H7 (cell line): ENCODE measurements at regions not wholly inside any gene's neighbourhood (a gene's known extent, or its start where the extent isn't known, plus 50 kb on each side); places are given as distances from the start of the nearest gene placed in this dataset.
"Not testable (repeated sequence)": the region's sequence is repeated elsewhere in the genome, so short reads cannot be mapped to it uniquely, and the experiment has no call there.

Experiments
- DNase-seq: peaks from one replicate; pipeline ENCODE4 v3.0.0; 2012
- H3K27me3 ChIP-seq: 2 replicates; pipeline ENCODE4 v1.6.0; 2011; ENCODE audit warnings: mild to moderate bottlenecking, low read length; ENCODE audit not compliant: control insufficient read depth, insufficient read depth
- H3K36me3 ChIP-seq: replicated peaks from 2 replicates; pipeline ENCODE4 v1.5.1; 2011; ENCODE audit warnings: low read length; ENCODE audit not compliant: control insufficient read depth, insufficient read depth
- H3K4me3 ChIP-seq: 2 replicates; pipeline ENCODE4 v1.5.1; 2011; ENCODE audit warnings: low read depth, mild to moderate bottlenecking, control low read depth, low read length, moderate library complexity; ENCODE audit not compliant: insufficient read depth

- H3K27me3 ChIP-seq = no peaks in the 10 kb centered on the region
- no peak overlapping the region for H3K4me3 ChIP-seq
- no peaks in the 10 kb centered on the region for H3K36me3 ChIP-seq
- no peak for DNase-seq
Observed at GRCh38 chrX:121655276-121655675, 607.9 kb downstream of the GLUD2 start.

DNA sequence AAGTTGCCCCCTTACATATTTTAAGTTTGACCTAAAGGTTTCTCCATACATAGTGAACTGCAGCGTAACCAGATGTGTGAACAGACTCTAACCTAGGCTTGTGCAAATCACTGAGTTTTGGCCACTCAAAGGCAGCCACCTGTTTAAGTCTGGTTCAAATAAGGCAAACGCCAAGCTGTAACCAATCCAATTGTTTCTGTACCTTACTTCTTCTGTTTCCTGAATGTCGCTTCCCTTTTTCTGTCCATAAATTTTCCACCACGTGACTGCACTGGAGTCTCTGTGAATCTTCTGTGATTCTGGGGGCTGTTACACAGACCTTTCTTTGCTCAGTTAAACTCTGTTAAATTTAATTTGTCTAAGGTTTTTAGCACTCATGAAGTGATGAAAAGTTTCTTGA, 618.8 kb downstream of the GLUD2 start:
- no peaks in the 10 kb centered on the region for H3K36me3 ChIP-seq
- DNase-seq = no peak
- no peaks in the 10 kb centered on the region for H3K27me3 ChIP-seq
- H3K4me3 ChIP-seq = no peak overlapping the region

GRCh38 chrX:121671649-121672048, 624.2 kb downstream of the GLUD2 start:
- no peaks in the 10 kb centered on the region for H3K36me3 ChIP-seq
- H3K27me3 ChIP-seq = no peaks in the 10 kb centered on the region
- no peak for DNase-seq
- H3K4me3 ChIP-seq = no peak overlapping the region

GRCh38 chrX:121709236-121709635, 661.8 kb downstream of the GLUD2 start:
- not testable (repeated sequence) for H3K36me3 ChIP-seq, H3K27me3 ChIP-seq, DNase-seq, H3K4me3 ChIP-seq

DNA sequence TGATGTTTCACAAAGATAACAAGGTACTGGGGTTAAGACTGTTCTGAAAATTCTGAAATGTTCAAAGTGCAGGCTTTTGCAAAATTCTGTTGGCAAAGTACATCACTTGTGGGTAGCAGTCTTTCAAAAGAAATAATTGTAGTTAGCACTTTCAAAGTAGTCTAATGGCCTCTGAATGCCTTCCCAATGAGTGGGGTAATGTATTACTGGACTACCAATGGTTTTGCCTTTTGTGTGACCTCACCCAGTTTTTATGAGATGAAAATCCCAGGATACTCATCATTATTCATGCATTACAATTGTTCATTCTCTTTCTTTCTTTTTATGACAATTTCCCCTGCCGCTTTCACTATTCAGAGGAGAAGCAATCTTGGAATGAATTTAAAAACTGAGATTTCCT, 686.1 kb downstream of the GLUD2 start:
- no peak overlapping the region for H3K4me3 ChIP-seq
- no peak for DNase-seq
- H3K36me3 ChIP-seq = no peaks in the 10 kb centered on the region
- no peaks in the 10 kb centered on the region for H3K27me3 ChIP-seq

GRCh38 chrX:121746105-121746504, 698.7 kb downstream of the GLUD2 start:
- DNase-seq = no peak
- Histone ChIP-seq H3K36me3 (no peaks in the 10 kb centered on the region), H3K27me3 (no peaks in the 10 kb centered on the region), H3K4me3 (no peak overlapping the region)

DNA sequence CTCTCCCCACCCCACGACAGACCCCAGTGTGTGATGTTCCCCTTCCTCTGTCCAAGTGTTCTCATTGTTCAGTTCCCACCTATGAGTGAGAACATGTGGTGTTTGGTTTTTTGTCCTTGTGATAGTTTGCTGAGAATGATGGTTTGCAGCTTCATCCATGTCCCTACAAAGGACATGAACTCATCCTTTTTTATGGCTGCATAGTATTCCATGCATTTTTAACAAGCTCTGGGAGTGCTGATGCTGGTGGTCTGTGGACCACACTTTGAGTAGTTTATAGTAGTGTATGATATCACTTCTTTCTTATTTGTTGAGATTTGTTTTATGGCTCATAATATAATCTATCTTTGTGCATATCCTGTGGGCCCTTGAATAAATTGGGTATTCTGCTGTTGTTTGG, 706.2 kb downstream of the GLUD2 start:
- not testable (repeated sequence) for DNase-seq, H3K27me3 ChIP-seq, H3K36me3 ChIP-seq, H3K4me3 ChIP-seq

DNA sequence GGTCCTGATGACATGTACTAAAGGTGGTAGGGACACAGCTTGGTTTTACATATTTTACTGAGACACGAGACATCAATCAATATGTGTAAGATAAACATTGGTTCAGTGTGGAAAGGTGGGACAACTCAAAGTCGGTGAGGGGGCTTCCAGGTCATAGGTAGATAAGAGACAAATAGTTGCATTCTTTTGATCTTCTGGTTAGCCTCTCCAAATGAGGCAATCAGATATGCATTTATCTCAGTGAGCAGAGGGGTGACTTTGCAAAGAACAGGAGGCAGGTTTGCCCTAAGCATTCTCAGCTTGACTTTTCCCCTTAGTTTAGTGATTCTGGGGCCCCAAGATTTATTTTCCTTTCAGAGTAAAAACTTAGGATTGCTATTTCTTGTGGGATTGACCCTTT, 706.9 kb downstream of the GLUD2 start:
- Histone ChIP-seq H3K27me3 (no peaks in the 10 kb centered on the region), H3K36me3 (no peaks in the 10 kb centered on the region), H3K4me3 (no peak overlapping the region)
- DNase-seq = no peak

GRCh38 chrX:121755541-121755940, 708.1 kb downstream of the GLUD2 start:
- H3K27me3 ChIP-seq = no peaks in the 10 kb centered on the region
- H3K4me3 ChIP-seq = no peak overlapping the region
- no peak for DNase-seq
- H3K36me3 ChIP-seq = no peaks in the 10 kb centered on the region

- H3K36me3 ChIP-seq = no peaks in the 10 kb centered on the region
- no peak for DNase-seq
- H3K27me3 ChIP-seq = no peaks in the 10 kb centered on the region
- H3K4me3 ChIP-seq = no peak overlapping the region
Observed at GRCh38 chrX:121761845-121762244, 714.4 kb downstream of the GLUD2 start.

- DNase-seq = no peak
- Histone ChIP-seq H3K4me3 (no peak overlapping the region), H3K36me3 (no peaks in the 10 kb centered on the region), H3K27me3 (no peaks in the 10 kb centered on the region)
Observed at GRCh38 chrX:121763671-121764070, 716.3 kb downstream of the GLUD2 start.

GRCh38 chrX:121768210-121768609, 720.8 kb downstream of the GLUD2 start:
- not testable (repeated sequence) for H3K4me3 ChIP-seq, H3K27me3 ChIP-seq, DNase-seq, H3K36me3 ChIP-seq

GRCh38 chrX:121781991-121782390, 734.6 kb downstream of the GLUD2 start:
- Histone ChIP-seq H3K27me3 (no peaks in the 10 kb centered on the region), H3K36me3 (no peaks in the 10 kb centered on the region), H3K4me3 (no peak overlapping the region)
- DNase-seq = no peak

- no peak for DNase-seq
- H3K27me3 ChIP-seq = no peaks in the 10 kb centered on the region
- no peaks in the 10 kb centered on the region for H3K36me3 ChIP-seq
- no peak overlapping the region for H3K4me3 ChIP-seq
Observed at GRCh38 chrX:121782544-121782943, 735.1 kb downstream of the GLUD2 start.

DNA sequence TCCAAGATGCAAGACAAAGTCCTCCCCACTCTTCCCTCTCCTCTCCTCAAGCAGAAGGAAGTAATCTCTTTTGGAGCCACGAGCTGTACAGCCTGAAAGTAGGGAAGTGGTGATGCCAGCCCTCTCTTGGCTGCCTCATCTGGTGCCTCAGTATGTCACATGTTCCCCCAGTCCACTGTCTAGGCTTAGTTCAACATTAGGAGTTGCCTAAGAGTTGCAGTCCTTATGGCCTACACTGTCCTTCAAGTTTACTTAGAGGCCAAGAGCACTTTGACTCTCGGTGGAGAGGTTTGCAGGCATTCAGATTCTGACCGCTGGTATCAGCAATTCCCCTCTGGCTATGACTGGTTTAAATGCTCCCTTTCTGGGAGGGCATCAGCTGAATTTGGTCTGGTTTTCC, 735.6 kb downstream of the GLUD2 start:
- no peak for DNase-seq
- no peak overlapping the region for H3K4me3 ChIP-seq
- H3K36me3 ChIP-seq = no peaks in the 10 kb centered on the region
- no peaks in the 10 kb centered on the region for H3K27me3 ChIP-seq

GRCh38 chrX:121802881-121803412, 755.5 kb downstream of the GLUD2 start:
- Histone ChIP-seq H3K4me3 (no peak overlapping the region), H3K36me3 (no peaks in the 10 kb centered on the region), H3K27me3 (no peaks in the 10 kb centered on the region)
- no peak for DNase-seq
